Karpas-422 (cell line): ENCODE measurements at regions not wholly inside any gene's neighbourhood (a gene's known extent, or its start where the extent isn't known, plus 50 kb on each side); places are given as distances from the start of the nearest gene placed in this dataset.

Source experiments
- DNase-seq: peaks from one replicate; pipeline ENCODE4 v3.0.0-alpha.2; 2015
- H2AFZ ChIP-seq: fragments of 200-600 bp; sonication (generic); 2 replicates; pipeline ENCODE4 v1.6.1; 2014; ENCODE audit warnings: antibody characterized with exemption, low read length, mixed read lengths
- H3K27ac ChIP-seq: fragments of 200-600 bp; sonication (generic); 2 replicates; pipeline ENCODE4 v1.5.1; 2014; ENCODE audit warnings: mild to moderate bottlenecking, low read length, moderate library complexity
- H3K27me3 ChIP-seq: fragments of 200-600 bp; sonication (generic); 2 replicates; pipeline ENCODE4 v1.6.1; 2014; ENCODE audit warnings: low read length, mixed read lengths
- H3K36me3 ChIP-seq: fragments of 200-600 bp; sonication (generic); 2 replicates; pipeline ENCODE4 v1.6.1; 2014; ENCODE audit warnings: low read length, mixed read lengths; ENCODE audit not compliant: insufficient read depth
- H3K4me1 ChIP-seq: fragments of 200-600 bp; sonication (generic); 2 replicates; pipeline ENCODE4 v1.6.1; 2014; ENCODE audit warnings: mild to moderate bottlenecking, low read length, mixed read lengths
- H3K4me2 ChIP-seq: fragments of 200-600 bp; sonication (generic); 2 replicates; pipeline ENCODE4 v1.6.1; 2014; ENCODE audit warnings: low read length, low read depth, mild to moderate bottlenecking; ENCODE audit not compliant: poor library complexity, severe bottlenecking
- H3K4me3 ChIP-seq: fragments of 200-600 bp; sonication (generic); 2 replicates; pipeline ENCODE4 v1.5.1; 2014; ENCODE audit warnings: mild to moderate bottlenecking, antibody characterized with exemption, low read length, mixed read lengths
- H3K79me2 ChIP-seq: fragments of 200-600 bp; sonication (generic); 2 replicates; pipeline ENCODE4 v1.6.1; 2014; ENCODE audit warnings: mild to moderate bottlenecking, low read length, mixed read lengths
- H3K9ac ChIP-seq: fragments of 200-600 bp; sonication (generic); 2 replicates; pipeline ENCODE4 v1.6.0; 2014; ENCODE audit warnings: low read length
- H3K9me2 ChIP-seq: fragments of 200-600 bp; sonication (generic), shearing (Covaris generic); replicated peaks from 2 replicates; pipeline ENCODE4 v1.6.0; 2014; ENCODE audit warnings: mild to moderate bottlenecking, low read length, moderate library complexity; ENCODE audit not compliant: insufficient read depth
- H3K9me3 ChIP-seq: fragments of 300-700, 200-600 bp; sonication (generic); 2 replicates; pipeline ENCODE4 v1.6.1; 2014; ENCODE audit warnings: low read length, mixed read lengths
- H4K20me1 ChIP-seq: fragments of 200-600 bp; sonication (generic); 2 replicates; pipeline ENCODE4 v1.6.1; 2014; ENCODE audit warnings: mild to moderate bottlenecking, antibody characterized with exemption, low read length, low read depth; ENCODE audit not compliant: insufficient read depth

DNA sequence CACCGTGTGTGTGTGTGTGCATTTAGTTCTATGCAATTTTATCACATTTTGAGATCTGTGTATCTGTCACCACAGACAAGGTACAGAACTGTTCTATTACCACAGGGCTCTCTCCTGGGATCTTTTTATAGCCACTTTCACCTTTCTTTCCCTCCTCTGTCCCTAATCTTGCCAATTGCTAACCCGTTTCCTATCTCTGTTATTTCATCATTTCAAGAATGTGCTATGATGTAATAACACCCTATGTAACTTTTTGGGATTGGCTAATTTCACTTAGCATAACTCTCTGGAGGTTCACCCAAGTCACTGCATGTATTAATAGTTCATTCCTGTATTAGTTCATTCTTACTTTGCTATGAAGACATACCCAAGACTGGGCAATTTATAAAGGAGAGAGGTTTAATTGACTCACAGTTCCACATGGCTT is 657.7 kb downstream of the QKI start:
- Histone ChIP-seq H2AFZ (no peak overlapping the region), H3K79me2 (no peaks in the 10 kb centered on the region), H4K20me1 (no peaks in the 10 kb centered on the region), H3K4me3 (no peak overlapping the region), H3K9ac (no peak overlapping the region), H3K36me3 (no peaks in the 10 kb centered on the region), H3K27me3 (no peaks in the 10 kb centered on the region), H3K4me1 (no peaks in the 10 kb centered on the region), H3K4me2 (no peak overlapping the region), H3K9me3 (peaks cover 54% of the 10 kb centered on the region), H3K27ac (no peak overlapping the region), H3K9me2 (no peaks in the 10 kb centered on the region)
- DNase-seq, result no peak

DNA sequence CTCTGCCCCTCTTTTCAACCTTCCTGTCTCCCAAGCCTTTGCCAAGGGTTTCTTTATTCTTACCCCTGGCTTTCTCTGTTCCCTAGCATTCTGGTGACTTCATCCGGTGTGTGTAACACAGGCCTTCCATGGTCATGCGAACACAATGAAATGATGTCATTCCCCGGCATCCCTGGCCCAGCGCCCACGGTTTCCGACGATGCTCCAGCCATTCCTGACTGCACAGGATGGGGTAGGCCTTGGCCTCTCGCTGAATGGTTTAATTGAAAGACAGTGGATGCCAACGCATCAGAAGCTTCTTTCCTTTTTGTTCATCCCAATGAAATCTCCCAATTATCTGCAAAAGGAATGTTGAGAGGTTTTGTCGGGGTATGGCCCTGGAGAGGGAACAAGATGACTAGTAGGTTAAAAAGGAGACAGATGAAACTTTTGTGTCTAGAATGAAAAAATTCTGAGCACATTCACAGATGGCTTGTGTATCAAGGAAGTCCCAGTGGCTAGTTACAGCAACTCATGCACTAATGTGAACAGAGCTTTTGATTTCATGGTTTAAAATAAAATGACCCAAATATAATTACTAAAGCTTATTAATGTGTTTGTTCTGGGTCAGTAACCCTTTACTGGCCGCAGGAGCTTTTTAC is 655.0 kb downstream of the QKI start:
- no peaks in the 10 kb centered on the region for H3K4me1 ChIP-seq
- H4K20me1 ChIP-seq, result no peaks in the 10 kb centered on the region
- no peak overlapping the region for H3K27ac ChIP-seq
- no peak overlapping the region for H3K4me2 ChIP-seq
- no peaks in the 10 kb centered on the region for H3K36me3 ChIP-seq
- no peaks in the 10 kb centered on the region for H3K79me2 ChIP-seq
- no peak for DNase-seq
- no peak overlapping the region for H2AFZ ChIP-seq
- peaks cover 41% of the 10 kb centered on the region for H3K9me3 ChIP-seq
- H3K9me2 ChIP-seq, result no peaks in the 10 kb centered on the region
- H3K27me3 ChIP-seq, result no peaks in the 10 kb centered on the region
- no peak overlapping the region for H3K4me3 ChIP-seq
- no peak overlapping the region for H3K9ac ChIP-seq

DNA sequence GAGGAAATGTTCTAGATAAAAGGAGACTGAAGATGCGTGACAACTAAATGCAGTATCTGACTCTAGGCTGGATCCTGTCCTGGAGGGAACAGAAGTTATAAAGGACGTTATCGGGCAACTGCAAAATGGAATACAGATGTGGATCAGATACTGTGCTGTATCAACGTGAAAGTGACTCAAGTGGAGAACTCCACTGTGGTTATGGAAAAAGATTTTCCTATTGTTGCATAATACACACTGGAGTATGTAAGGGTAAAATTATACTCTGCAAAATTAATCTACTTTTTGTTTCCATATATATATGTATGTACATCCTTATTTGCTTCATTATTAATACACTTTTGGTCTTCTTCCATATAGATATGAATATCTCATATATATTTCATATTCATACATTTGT is 654.0 kb downstream of the QKI start:
- H3K9me2 ChIP-seq, result no peaks in the 10 kb centered on the region
- no peak for DNase-seq
- H3K27me3 ChIP-seq, result no peaks in the 10 kb centered on the region
- H3K4me3 ChIP-seq, result no peak overlapping the region
- H3K9ac ChIP-seq, result no peak overlapping the region
- no peak overlapping the region for H3K27ac ChIP-seq
- no peaks in the 10 kb centered on the region for H3K79me2 ChIP-seq
- H2AFZ ChIP-seq, result no peak overlapping the region
- no peak overlapping the region for H3K4me2 ChIP-seq
- no peaks in the 10 kb centered on the region for H4K20me1 ChIP-seq
- no peaks in the 10 kb centered on the region for H3K36me3 ChIP-seq
- H3K4me1 ChIP-seq, result no peaks in the 10 kb centered on the region
- H3K9me3 ChIP-seq, result peaks cover 36% of the 10 kb centered on the region

DNA sequence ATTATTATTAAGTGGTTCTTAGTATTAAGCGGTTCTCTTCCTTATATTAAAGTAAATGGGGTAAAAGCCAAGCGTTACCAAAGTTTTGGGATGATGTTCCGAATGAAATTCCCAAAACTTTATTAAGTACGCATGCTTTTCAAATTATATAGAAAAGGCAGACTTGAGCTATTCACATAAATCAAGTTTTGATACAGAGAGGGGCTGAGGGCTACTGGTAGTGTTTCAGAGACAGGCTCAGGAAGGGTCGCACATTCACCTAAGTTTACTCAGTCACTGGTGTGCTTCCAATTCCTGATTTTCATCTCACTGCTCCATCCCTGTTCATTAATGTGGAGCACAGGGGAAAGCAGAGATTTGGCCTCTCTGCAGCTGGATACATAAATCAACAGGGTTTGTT is 652.2 kb downstream of the QKI start:
- no peaks in the 10 kb centered on the region for H3K79me2 ChIP-seq
- H3K4me1 ChIP-seq, result no peaks in the 10 kb centered on the region

DNA sequence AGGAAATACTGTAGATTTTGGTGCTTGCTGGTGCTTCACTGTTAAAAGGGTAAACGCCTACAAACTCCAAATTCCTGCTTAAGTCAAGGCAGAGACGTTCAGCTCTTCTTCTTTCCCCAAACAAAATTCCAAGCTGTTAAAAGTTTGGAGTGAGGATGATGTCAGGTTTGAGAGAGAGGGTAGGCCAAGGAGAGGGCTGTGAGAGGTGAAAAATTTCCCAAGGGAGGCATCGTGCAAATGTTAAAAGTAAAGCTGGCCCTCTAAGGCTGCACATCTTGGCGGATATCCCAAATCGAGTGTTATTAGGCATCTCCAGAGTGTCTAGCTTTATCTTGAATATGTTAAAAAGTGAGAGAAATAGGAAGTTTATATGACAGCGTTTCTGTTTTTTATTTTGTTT is 651.8 kb downstream of the QKI start:
- H3K27me3 ChIP-seq, result no peaks in the 10 kb centered on the region
- H3K9me3 ChIP-seq, result peaks cover 34% of the 10 kb centered on the region
- no peaks in the 10 kb centered on the region for H3K79me2 ChIP-seq
- no peaks in the 10 kb centered on the region for H3K4me1 ChIP-seq
- no peak overlapping the region for H2AFZ ChIP-seq
- H3K9me2 ChIP-seq, result no peaks in the 10 kb centered on the region
- no peak overlapping the region for H3K27ac ChIP-seq
- no peak overlapping the region for H3K9ac ChIP-seq
- no peak for DNase-seq
- no peaks in the 10 kb centered on the region for H3K36me3 ChIP-seq
- no peak overlapping the region for H3K4me3 ChIP-seq
- H3K4me2 ChIP-seq, result no peak overlapping the region
- no peaks in the 10 kb centered on the region for H4K20me1 ChIP-seq

More for the DNA sequence above, 652.2 kb downstream of the QKI start:
- Histone ChIP-seq H2AFZ (no peak overlapping the region), H3K36me3 (no peaks in the 10 kb centered on the region), H3K27ac (no peak overlapping the region), H3K9me2 (no peaks in the 10 kb centered on the region), H3K4me3 (no peak overlapping the region), H3K27me3 (no peaks in the 10 kb centered on the region), H3K9me3 (peaks cover 31% of the 10 kb centered on the region), H4K20me1 (no peaks in the 10 kb centered on the region), H3K9ac (no peak overlapping the region), H3K4me2 (no peak overlapping the region)
- DNase-seq, result no peak

DNA sequence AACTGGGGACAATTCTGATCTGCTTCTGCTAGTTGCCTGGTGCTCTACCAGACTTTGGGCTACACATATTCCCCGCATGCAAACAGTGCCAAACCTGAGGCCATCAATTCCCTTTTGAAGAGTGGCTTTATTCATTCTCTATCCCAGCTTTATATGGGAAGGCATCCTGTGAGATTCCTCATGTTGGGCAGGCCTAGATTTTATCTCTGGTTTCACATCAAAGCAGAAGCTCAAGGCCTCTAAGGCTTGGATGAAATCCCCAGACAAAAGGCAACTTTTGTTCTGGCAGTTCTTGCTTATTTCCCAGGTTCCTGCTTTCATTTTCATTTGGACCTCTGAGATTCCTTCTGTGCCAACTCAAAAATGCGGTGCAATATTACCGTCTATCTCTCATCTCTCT is 648.8 kb downstream of the QKI start:
- no peaks in the 10 kb centered on the region for H3K79me2 ChIP-seq
- no peaks in the 10 kb centered on the region for H3K4me1 ChIP-seq
- H3K4me2 ChIP-seq, result no peak overlapping the region
- no peaks in the 10 kb centered on the region for H3K36me3 ChIP-seq
- H3K9me3 ChIP-seq, result peaks cover 30% of the 10 kb centered on the region
- H3K27me3 ChIP-seq, result no peaks in the 10 kb centered on the region
- no peak overlapping the region for H3K9ac ChIP-seq
- H2AFZ ChIP-seq, result no peak overlapping the region
- no peak for DNase-seq
- no peak overlapping the region for H3K4me3 ChIP-seq
- H4K20me1 ChIP-seq, result no peaks in the 10 kb centered on the region
- no peak overlapping the region for H3K27ac ChIP-seq
- no peaks in the 10 kb centered on the region for H3K9me2 ChIP-seq

DNA sequence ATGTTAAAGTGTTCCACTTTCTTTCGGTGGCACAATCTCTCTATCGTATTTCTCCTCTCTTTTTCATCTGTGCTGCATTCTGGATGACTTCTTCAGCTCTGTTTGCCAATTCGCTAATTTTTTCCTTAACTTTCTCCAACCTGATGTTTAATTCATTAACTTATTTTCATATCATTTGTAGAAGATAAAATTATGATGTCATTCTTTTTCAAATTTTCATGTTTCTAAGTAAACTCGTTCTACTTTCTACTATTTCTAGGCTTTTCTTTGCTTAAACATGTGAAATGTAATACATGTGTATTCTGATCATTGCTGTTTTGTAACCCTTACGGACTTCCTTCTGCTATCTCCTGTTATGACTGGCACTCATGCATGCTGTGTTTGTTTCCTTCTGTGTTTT is 648.4 kb downstream of the QKI start:
- Histone ChIP-seq H3K36me3 (no peaks in the 10 kb centered on the region), H3K9me2 (no peaks in the 10 kb centered on the region), H3K27ac (no peak overlapping the region), H3K9ac (no peak overlapping the region), H4K20me1 (no peaks in the 10 kb centered on the region), H3K4me3 (no peak overlapping the region), H2AFZ (no peak overlapping the region), H3K79me2 (no peaks in the 10 kb centered on the region), H3K27me3 (no peaks in the 10 kb centered on the region), H3K4me2 (no peak overlapping the region), H3K4me1 (no peaks in the 10 kb centered on the region), H3K9me3 (peaks cover 25% of the 10 kb centered on the region)
- no peak for DNase-seq

DNA sequence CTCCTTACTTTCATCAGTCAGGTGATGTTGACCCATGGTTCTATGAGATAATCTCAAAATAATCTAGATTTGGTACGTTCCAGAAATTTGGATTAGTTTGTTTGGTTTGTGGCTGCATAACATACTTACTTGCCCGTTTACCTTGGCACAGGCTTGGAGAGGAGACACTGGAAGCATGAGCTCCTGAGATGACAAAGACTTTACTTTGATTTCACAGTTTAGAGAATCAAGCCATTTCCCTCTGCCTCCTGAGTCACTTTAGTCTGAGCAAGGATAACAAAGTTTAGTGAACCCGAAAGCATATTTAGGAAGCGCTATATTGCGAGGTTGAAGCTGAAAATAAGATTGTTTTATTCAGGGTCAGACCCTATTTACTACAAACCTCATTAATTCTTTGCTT is 643.4 kb downstream of the QKI start:
- H3K36me3 ChIP-seq, result no peaks in the 10 kb centered on the region
- DNase-seq, result no peak
- no peak overlapping the region for H3K27ac ChIP-seq
- no peaks in the 10 kb centered on the region for H4K20me1 ChIP-seq
- H2AFZ ChIP-seq, result no peak overlapping the region
- H3K9ac ChIP-seq, result no peak overlapping the region
- H3K4me2 ChIP-seq, result no peak overlapping the region
- H3K79me2 ChIP-seq, result no peaks in the 10 kb centered on the region
- H3K9me3 ChIP-seq, result peaks cover 16% of the 10 kb centered on the region; the same call in 1 of the 2 replicates
- H3K9me2 ChIP-seq, result no peaks in the 10 kb centered on the region
- H3K27me3 ChIP-seq, result no peaks in the 10 kb centered on the region
- no peaks in the 10 kb centered on the region for H3K4me1 ChIP-seq
- no peak overlapping the region for H3K4me3 ChIP-seq

DNA sequence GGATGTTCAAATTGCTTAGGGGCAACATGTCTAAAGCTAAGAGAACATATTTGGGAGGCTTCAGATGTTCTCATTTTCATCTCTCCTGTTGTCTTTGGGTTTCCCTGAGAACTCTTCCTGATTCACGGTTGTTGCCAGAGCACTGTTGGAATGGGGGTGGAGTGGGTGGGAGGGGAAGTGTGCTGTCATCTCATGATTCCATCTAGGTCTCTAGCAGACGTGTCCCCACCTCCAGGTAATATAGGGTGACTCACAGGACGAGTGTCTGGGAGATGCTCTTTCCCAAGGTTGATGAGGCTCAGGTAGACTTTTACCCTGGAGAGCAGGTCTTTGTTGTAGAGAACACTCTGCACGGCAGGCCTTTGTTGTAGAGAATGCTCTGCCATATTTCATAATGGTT is 636.9 kb downstream of the QKI start:
- no peak overlapping the region for H3K4me2 ChIP-seq
- H3K9me2 ChIP-seq, result no peaks in the 10 kb centered on the region
- peaks cover 11% of the 10 kb centered on the region; the same call in 1 of the 2 replicates for H3K9me3 ChIP-seq
- H3K36me3 ChIP-seq, result no peaks in the 10 kb centered on the region
- no peak overlapping the region for H3K9ac ChIP-seq
- no peaks in the 10 kb centered on the region for H4K20me1 ChIP-seq
- H3K4me3 ChIP-seq, result no peak overlapping the region
- no peak for DNase-seq
- no peaks in the 10 kb centered on the region for H3K27me3 ChIP-seq
- no peaks in the 10 kb centered on the region for H3K4me1 ChIP-seq
- no peak overlapping the region for H3K27ac ChIP-seq
- no peak overlapping the region for H2AFZ ChIP-seq
- no peaks in the 10 kb centered on the region for H3K79me2 ChIP-seq
